Vagina (tissue), 2 donors: ENCODE measurements at regions not wholly inside any gene's neighbourhood (a gene's known extent, or its start where the extent isn't known, plus 50 kb on each side); places are given as distances from the start of the nearest gene placed in this dataset.

ENCODE experiments used
- CTCF ChIP-seq, 3 experiments: fragments of 450-650 bp in 2 of 3; fragments of 200-600 bp in 1 of 3; sonication (generic) in 1 of 3; IDR thresholded peaks; one replicate each; pipeline ENCODE4 v1.5.1; 2017 to 2019; ENCODE audit warnings: antibody characterized with exemption in 3 of 3, mild to moderate bottlenecking in 2 of 3, moderate library complexity in 2 of 3
- POLR2A ChIP-seq, 2 donors: fragments of 450-650 bp; IDR thresholded peaks; one replicate each; pipeline ENCODE4 v1.6.1; 2017; ENCODE audit warnings: antibody characterized with exemption in 2 of 2, mild to moderate bottlenecking in 2 of 2, moderate library complexity in 2 of 2
- POLR2AphosphoS5 ChIP-seq, 2 donors: sonication (generic); formaldehyde crosslinking; IDR thresholded peaks; one replicate each; pipeline ENCODE4 v1.9.0; 2017; ENCODE audit warnings: antibody characterized with exemption in 2 of 2, mild to moderate bottlenecking in 2 of 2, low read depth in 1 of 2; ENCODE audit not compliant: insufficient read depth in 1 of 2

GRCh38 chr9:87793292-87793691 lies 67.4 kb downstream of the CTSL start:
- TF ChIP-seq CTCF (IDR thresholded peaks at IDR 0.05) (no peak), POLR2A (IDR thresholded peaks at IDR 0.05) (no peak), POLR2AphosphoS5 (IDR thresholded peaks at IDR 0.05; ENCODE audit: insufficient read depth in 1 of 2, low read depth in 1 of 2) (no peak)
